ENCODE measurements at regions not wholly inside any gene's neighbourhood (a gene's known extent, or its start where the extent isn't known, plus 50 kb on each side); places are given as distances from the start of the nearest gene placed in this dataset.

DNA sequence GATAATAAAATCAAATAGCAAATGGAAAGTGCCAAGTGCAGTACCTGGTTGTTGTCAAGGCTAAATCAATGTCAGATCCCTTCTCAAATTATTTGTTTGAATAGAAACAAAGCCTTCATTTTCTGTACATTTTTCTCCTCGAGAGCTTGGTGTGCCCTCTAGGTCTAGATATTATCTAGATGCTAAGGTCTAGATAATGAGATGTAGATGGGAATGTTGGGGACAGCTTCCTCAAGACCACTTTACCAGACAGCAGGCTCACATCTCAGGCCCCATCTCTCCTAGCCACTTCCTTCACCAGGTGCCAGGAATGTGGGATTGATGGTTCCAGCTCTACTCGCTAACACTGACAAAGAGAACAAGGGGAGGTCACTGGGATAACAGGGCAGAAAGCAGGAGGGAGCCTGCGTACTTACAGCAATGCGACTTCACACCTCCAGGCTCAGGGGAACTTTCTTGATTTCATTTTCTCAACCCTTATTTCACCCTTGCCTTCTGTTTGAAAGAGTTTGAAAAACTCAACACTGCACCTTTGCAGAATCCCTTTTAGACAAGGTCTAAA, 451.4 kb upstream of the VSTM2A start:
- H3K36me3 ChIP-seq: no peaks in the 10 kb centered on the region
- no peak overlapping the region for H3K4me3 ChIP-seq
- intact Hi-C loops (cut with DNase I; ENCODE audit: low total_unique reads): no loop called here
- no peak overlapping the region for H3K27ac ChIP-seq
- in situ Hi-C loops (cut with MboI; ENCODE audit: low pct_ligation_motif_present in 1 of 4, low pct_unique_long_range_greater_than_20kb in 1 of 4, low sequenced_read_pairs in 3 of 4): no loop called here
- no peaks in the 10 kb centered on the region for H3K9me3 ChIP-seq
- DNase-seq: no peak
- no peaks in the 10 kb centered on the region for H3K27me3 ChIP-seq
- TF ChIP-seq POLR2A (IDR thresholded peaks at IDR 0.05) (no peak), EP300 (IDR thresholded peaks at IDR 0.05; ENCODE audit: low read depth) (no peak), POLR2AphosphoS5 (IDR thresholded peaks at IDR 0.05) (no peak)
- no peaks in the 10 kb centered on the region for H3K4me1 ChIP-seq
- 76 to 94% methylated on average over 3 to 4 of the region's 4 CpGs for WGBS, 2 donors (ENCODE audit: low coverage in 1 of 2)

- TF ChIP-seq, protein P1, sequence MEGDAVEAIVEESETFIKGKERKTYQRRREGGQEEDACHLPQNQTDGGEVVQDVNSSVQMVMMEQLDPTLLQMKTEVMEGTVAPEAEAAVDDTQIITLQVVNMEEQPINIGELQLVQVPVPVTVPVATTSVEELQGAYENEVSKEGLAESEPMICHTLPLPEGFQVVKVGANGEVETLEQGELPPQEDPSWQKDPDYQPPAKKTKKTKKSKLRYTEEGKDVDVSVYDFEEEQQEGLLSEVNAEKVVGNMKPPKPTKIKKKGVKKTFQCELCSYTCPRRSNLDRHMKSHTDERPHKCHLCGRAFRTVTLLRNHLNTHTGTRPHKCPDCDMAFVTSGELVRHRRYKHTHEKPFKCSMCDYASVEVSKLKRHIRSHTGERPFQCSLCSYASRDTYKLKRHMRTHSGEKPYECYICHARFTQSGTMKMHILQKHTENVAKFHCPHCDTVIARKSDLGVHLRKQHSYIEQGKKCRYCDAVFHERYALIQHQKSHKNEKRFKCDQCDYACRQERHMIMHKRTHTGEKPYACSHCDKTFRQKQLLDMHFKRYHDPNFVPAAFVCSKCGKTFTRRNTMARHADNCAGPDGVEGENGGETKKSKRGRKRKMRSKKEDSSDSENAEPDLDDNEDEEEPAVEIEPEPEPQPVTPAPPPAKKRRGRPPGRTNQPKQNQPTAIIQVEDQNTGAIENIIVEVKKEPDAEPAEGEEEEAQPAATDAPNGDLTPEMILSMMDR (IDR thresholded peaks at IDR 0.05): no peak
- TF ChIP-seq POLR2AphosphoS5 (IDR thresholded peaks at IDR 0.05) (no peak), EP300 (IDR thresholded peaks at IDR 0.05; ENCODE audit: low read depth) (no peak), POLR2A (IDR thresholded peaks at IDR 0.05) (no peak)
- DNase-seq: no peak
- Histone ChIP-seq H3K4me1 (no peaks in the 10 kb centered on the region), H3K27ac (no peak overlapping the region), H3K36me3 (no peaks in the 10 kb centered on the region), H3K4me3 (no peak overlapping the region), H3K9me3 (no peaks in the 10 kb centered on the region), H3K27me3 (no peaks in the 10 kb centered on the region)
- in situ Hi-C loops (cut with MboI; ENCODE audit: low pct_ligation_motif_present in 1 of 4, low pct_unique_long_range_greater_than_20kb in 1 of 4, low sequenced_read_pairs in 3 of 4): no loop called here
- intact Hi-C loops (cut with DNase I; ENCODE audit: low total_unique reads): no loop called here
- 83 to 88% methylated on average over 2 to 6 of the region's 6 CpGs for WGBS, 2 donors (ENCODE audit: low coverage in 1 of 2)
These were observed 450.9 kb upstream of the VSTM2A start for GRCh38 chr7:54091322-54091721.

- whole genome bisulfite sequencing, 2 donors (ENCODE audit: low coverage in 1 of 2): 67 to 87% methylated on average over 1 of the region's 1 CpG
- intact Hi-C loops (cut with DNase I; ENCODE audit: low total_unique reads): no loop called here
- in situ Hi-C loops (cut with MboI; ENCODE audit: low pct_ligation_motif_present in 1 of 4, low pct_unique_long_range_greater_than_20kb in 1 of 4, low sequenced_read_pairs in 3 of 4): no loop called here
These were observed 444.3 kb upstream of the VSTM2A start for GRCh38 chr7:54097886-54098285.

DNA sequence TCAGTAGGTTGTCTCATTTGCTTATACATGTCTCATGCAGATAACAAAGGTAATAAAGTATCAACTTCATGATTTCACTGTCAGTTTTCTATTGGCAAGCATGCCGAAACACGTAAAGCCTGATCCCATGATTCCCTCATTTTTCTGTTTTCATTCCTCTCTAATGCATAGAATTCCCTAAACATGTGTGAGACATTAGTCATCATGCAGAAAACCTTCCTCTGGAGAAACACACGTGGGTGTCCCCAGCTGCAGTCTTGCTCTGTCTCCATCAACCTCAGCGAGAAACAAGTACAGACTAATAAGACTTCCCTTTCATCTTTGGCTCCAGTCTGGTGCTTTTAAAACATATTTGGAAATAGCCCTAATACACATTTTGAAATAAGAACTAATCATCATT, 432.7 kb upstream of the VSTM2A start:
- no peaks in the 10 kb centered on the region for H3K27me3 ChIP-seq
- 65 to 74% methylated on average over 4 of the region's 4 CpGs for WGBS, 2 donors (ENCODE audit: low coverage in 1 of 2)
- DNase-seq: no peak
- no peaks in the 10 kb centered on the region for H3K36me3 ChIP-seq
- intact Hi-C loops (cut with DNase I; ENCODE audit: low total_unique reads) (no loop called here), in situ Hi-C loops (cut with MboI; ENCODE audit: low pct_ligation_motif_present in 1 of 4, low pct_unique_long_range_greater_than_20kb in 1 of 4, low sequenced_read_pairs in 3 of 4) (no loop called here)
- no peak for TF ChIP-seq POLR2A (IDR thresholded peaks at IDR 0.05)
- TF ChIP-seq, protein P1 (IDR thresholded peaks at IDR 0.05): no peak
- no peak for TF ChIP-seq EP300 (IDR thresholded peaks at IDR 0.05; ENCODE audit: low read depth)
- no peak for TF ChIP-seq POLR2AphosphoS5 (IDR thresholded peaks at IDR 0.05)
- H3K27ac ChIP-seq: no peak overlapping the region
- H3K4me3 ChIP-seq: no peak overlapping the region
- no peaks in the 10 kb centered on the region for H3K9me3 ChIP-seq
- H3K4me1 ChIP-seq: no peaks in the 10 kb centered on the region

More at GRCh38 chr7:54097886-54098285, 444.3 kb upstream of the VSTM2A start:
- no peaks in the 10 kb centered on the region for H3K9me3 ChIP-seq
- TF ChIP-seq POLR2AphosphoS5 (IDR thresholded peaks at IDR 0.05): no peak
- TF ChIP-seq POLR2A (IDR thresholded peaks at IDR 0.05): no peak
- TF ChIP-seq, protein P1 (IDR thresholded peaks at IDR 0.05): no peak
- TF ChIP-seq EP300 (IDR thresholded peaks at IDR 0.05; ENCODE audit: low read depth): no peak
- H3K4me3 ChIP-seq: no peak overlapping the region
- DNase-seq: no peak
- no peaks in the 10 kb centered on the region for H3K27me3 ChIP-seq
- no peak overlapping the region for H3K27ac ChIP-seq
- no peaks in the 10 kb centered on the region for H3K4me1 ChIP-seq
- H3K36me3 ChIP-seq: no peaks in the 10 kb centered on the region
